Myocyte (in vitro differentiated cells): ENCODE measurements at regions not wholly inside any gene's neighbourhood (a gene's known extent, or its start where the extent isn't known, plus 50 kb on each side); places are given as distances from the start of the nearest gene placed in this dataset.
"Not testable (repeated sequence)": the region's sequence is repeated elsewhere in the genome, so short reads cannot be mapped to it uniquely, and the experiment has no call there.

Source experiments
- DNase-seq: peaks from one replicate; pipeline ENCODE4 v3.0.0-alpha.2; 2012; ENCODE audit warnings: low read depth

GRCh38 chr2:175769200-175769599 is 232.9 kb downstream of the LNPK start:
- DNase-seq, result no peak

GRCh38 chr2:175766880-175767279 is 235.2 kb downstream of the LNPK start:
- no peak for DNase-seq

GRCh38 chr2:175755656-175756386 is 246.2 kb downstream of the LNPK start:
- no peak for DNase-seq

GRCh38 chr2:175755169-175755568 is 246.9 kb downstream of the LNPK start:
- no peak for DNase-seq

GRCh38 chr2:175750195-175750594 is 251.9 kb downstream of the LNPK start:
- DNase-seq, result no peak

- DNase-seq, result no peak
Measured at GRCh38 chr2:175745911-175746310, 256.2 kb downstream of the LNPK start.

GRCh38 chr2:175744000-175744399 is 258.1 kb downstream of the LNPK start:
- DNase-seq, result no peak

- DNase-seq, result peak; percentile 67
Measured at GRCh38 chr2:175743011-175743410, 259.1 kb downstream of the LNPK start.

- peak; percentile 77 for DNase-seq
Measured at GRCh38 chr2:175742367-175742766, 259.7 kb downstream of the LNPK start.

- no peak for DNase-seq
Measured at GRCh38 chr2:175741164-175741563, 260.9 kb downstream of the LNPK start.

- no peak for DNase-seq
Measured at GRCh38 chr2:175737722-175738361, 264.2 kb downstream of the LNPK start.

- peak; percentile 46 for DNase-seq
Measured at GRCh38 chr2:175734686-175735085, 267.4 kb downstream of the LNPK start.

GRCh38 chr2:175732531-175732930 is 269.5 kb downstream of the LNPK start:
- no peak for DNase-seq

GRCh38 chr2:175730050-175730449 is 272.0 kb downstream of the LNPK start:
- DNase-seq, result no peak

- peak; percentile 35 for DNase-seq
Measured at GRCh38 chr2:175729049-175729706, 272.9 kb downstream of the LNPK start.

- DNase-seq, result no peak
Measured at GRCh38 chr2:175728032-175728431, 274.0 kb downstream of the LNPK start.

GRCh38 chr2:175726223-175726622 is 275.8 kb downstream of the LNPK start:
- no peak for DNase-seq

- no peak for DNase-seq
Measured at GRCh38 chr2:175709248-175709647, 292.8 kb downstream of the LNPK start.

GRCh38 chr2:175707322-175707721 is 294.7 kb downstream of the LNPK start:
- no peak for DNase-seq

GRCh38 chr2:175704568-175704967 is 297.5 kb downstream of the LNPK start:
- not testable (repeated sequence) for DNase-seq

GRCh38 chr2:175698061-175698460 is 304.0 kb downstream of the LNPK start:
- peak; percentile 4 for DNase-seq

GRCh38 chr2:175690113-175690837 is 311.8 kb downstream of the LNPK start:
- peak; percentile 84 for DNase-seq
